ENCODE measurements at regions not wholly inside any gene's neighbourhood (a gene's known extent, or its start where the extent isn't known, plus 50 kb on each side); places are given as distances from the start of the nearest gene placed in this dataset.
A peak's percentile ranks its signal among the peaks of the same experiment; 100 is the strongest.
"Not testable (repeated sequence)": the region's sequence is repeated elsewhere in the genome, so short reads cannot be mapped to it uniquely, and the experiment has no call there.

- FAIRE-seq (no peak), DNase-seq (ENCODE audit: low spot score in 2 of 2) (no peak)
Observed at GRCh38 chr22:27602390-27602789, 199.2 kb downstream of the MN1 start.

DNA sequence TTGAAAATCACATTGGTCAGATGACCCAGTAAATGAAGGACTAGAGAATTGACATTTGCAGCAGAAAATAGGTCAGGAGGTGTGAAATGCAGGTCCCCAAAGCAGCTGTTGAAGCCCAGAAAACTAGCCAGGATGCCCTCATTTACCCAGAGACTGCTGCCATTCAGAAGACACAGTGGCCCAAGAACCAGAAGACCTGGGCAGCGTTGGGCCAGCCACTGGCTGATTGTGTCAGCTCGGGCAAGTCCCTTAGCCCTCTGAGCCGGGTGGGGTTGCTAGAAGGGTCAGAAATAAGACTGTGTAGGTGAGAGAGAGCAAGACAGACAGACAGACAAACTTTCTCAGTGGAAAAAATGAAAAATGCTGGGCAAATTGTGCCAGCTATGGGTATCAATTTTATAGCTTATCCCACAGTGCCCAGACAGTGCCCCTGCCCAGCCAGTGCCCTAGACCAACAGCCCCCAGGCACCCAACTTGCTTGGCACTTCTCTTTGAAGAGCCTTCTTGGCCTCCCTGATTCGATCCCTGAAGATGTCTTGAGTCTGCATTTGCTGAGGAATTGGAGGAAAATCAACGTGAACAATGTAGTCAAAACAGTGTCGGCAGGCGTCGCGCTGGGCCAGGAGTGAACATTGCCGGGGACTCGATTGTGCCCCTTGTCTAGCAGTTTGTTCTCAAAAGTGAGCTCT lies 198.3 kb downstream of the MN1 start:
- no peak for FAIRE-seq
- DNase-seq (ENCODE audit: low spot score in 2 of 2), result no peak

DNA sequence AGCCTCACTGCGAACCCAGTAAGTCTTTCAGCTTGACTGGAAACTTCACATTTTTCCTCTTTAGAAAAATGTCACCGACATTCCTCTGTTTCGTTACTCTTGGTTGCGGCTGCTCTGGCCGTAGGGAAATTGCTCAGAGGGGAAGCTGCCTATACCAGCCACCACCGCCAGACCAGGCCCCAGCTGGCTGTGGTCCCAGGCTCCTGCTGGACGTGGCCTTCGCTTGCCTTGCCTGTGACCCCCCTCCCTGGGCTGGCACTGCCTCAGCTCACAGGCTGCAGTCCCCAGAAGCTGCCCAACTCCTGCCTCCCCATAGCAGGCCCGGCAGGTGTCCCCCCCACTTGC lies 197.8 kb downstream of the MN1 start:
- DNase-seq (ENCODE audit: low spot score in 2 of 2) (no peak), FAIRE-seq (no peak)

- DNase-seq (ENCODE audit: low spot score in 2 of 2), result no peak
- FAIRE-seq, result no peak
Observed at GRCh38 chr22:27605390-27605789, 196.2 kb downstream of the MN1 start.

DNA sequence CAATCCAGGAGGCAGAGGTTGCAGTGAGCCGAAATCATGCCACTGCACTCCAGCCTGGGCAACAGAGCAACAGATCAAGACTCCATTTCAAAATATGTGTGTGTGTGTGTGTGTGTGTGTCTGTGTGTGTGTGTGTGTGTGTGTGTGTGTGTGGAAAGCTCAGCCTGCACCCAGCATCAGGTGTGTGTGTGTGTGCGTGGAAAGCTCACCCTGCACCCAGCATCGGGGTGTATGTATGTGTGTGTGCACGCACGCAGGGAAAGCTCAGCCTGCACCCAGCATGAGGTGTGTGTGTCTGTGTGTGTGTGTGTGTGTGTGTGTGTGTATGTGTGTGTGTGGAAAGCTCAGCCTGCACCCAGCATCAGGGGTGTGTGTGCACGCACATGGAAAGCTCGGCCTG lies 193.8 kb downstream of the MN1 start:
- DNase-seq (ENCODE audit: low spot score in 2 of 2); FAIRE-seq: not testable (repeated sequence)

GRCh38 chr22:27609451-27609888 lies 192.1 kb downstream of the MN1 start:
- FAIRE-seq (no peak), DNase-seq (ENCODE audit: low spot score in 2 of 2) (peak in 1 of 2 donors; percentile 55)

DNA sequence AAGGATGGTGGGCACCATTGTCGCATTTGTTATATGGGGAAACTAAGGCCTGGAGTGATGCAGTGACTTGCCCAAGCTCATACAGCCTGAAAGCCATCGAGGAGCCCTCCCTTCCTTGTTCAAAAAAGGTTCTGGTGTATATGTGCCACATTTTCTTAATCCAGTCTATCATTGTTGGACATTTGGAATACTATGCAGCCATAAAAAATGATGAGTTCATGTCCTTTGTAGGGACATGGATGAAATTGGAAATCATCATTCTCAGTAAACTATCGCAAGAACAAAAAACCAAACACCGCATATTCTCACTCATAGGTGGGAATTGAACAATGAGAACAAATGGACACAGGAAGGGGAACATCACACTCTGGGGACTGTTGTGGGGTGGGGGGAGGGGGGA lies 191.4 kb downstream of the MN1 start:
- FAIRE-seq; DNase-seq (ENCODE audit: low spot score in 2 of 2): not testable (repeated sequence)

- FAIRE-seq (no peak), DNase-seq (ENCODE audit: low spot score in 2 of 2) (no peak)
Observed at GRCh38 chr22:27610863-27611786, 190.4 kb downstream of the MN1 start.

GRCh38 chr22:27612115-27612514 lies 189.4 kb downstream of the MN1 start:
- DNase-seq (ENCODE audit: low spot score in 2 of 2), result no peak
- no peak for FAIRE-seq

DNA sequence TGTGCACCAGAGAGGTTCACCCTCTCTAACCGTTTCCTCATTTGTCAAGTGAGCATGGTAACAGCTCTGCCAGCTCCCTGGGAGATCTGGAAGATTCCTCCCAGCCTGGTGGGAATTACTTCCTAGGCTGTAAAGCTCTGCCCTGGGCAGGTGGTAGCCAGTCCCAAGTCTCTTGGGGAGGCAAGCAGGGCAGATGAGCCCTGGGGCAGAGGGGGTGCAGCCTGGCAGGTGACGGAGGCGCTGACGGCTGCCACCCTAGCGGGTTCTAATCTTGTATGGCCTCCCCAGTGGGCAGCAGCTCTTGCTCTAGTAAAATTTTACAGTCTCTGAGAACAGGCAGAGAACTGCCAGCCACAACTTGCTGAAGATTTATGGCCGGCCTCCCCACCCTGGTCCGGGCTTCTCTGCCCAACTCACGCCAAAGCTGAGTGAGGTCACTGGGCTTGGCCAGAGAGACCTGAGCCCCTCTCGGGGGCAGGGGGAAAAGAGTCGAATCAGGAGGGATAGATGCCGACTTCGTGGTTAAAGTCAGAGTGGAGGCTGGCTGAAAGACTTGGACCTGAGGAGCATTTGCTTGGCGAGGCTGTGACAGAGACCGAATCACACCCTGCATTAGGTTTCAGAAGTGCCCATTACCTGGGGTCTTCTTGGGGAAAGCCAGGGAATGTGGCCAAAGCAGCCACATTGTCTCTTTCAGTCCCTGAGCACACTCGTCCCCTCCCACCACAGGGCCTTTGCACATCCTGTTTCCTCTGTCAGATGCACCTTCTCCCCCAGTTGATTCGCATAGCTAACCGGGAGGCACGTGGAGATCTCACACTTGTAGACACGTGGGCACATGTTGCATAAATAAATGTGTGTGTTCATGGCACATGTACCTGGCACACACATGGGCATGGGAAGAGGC lies 188.2 kb downstream of the MN1 start:
- no peak for DNase-seq (ENCODE audit: low spot score in 2 of 2)
- FAIRE-seq, result no peak

DNA sequence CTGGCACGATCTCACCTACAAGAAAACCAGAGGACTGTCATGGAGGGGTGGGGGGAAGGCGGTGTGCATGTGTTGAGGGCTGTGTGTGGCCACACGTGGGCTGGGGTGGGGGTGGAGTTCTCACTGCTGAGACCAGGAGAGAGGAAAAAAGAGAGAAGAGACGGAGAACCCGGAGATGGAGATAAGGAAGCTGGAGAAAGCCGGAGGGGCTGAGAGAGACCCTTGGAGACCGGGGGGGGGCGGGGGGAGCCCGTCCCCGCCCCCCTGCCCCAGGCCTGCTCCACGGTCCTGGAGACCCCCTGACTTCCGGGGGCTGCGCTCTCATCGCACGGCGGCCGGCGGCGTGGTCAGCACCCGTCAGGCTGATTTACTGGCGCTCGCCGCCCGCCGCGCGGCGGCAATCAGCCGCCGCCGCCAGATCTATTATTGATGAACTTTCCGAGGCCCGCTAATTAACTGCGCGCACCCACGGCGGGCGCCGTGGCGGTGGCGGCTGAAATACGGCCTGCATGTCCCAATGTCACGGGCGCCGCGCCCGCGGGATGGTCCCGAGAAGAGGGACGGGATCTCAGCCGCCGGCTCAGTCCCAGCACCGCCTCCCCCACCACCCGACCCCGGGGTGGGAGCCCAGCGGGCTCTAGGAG lies 187.4 kb downstream of the MN1 start:
- no peak for FAIRE-seq
- DNase-seq (ENCODE audit: low spot score in 2 of 2), result peak in 1 of 2 donors; percentile 41

GRCh38 chr22:27614650-27615007 lies 186.9 kb downstream of the MN1 start:
- no peak for DNase-seq (ENCODE audit: low spot score in 2 of 2)
- FAIRE-seq, result no peak

DNA sequence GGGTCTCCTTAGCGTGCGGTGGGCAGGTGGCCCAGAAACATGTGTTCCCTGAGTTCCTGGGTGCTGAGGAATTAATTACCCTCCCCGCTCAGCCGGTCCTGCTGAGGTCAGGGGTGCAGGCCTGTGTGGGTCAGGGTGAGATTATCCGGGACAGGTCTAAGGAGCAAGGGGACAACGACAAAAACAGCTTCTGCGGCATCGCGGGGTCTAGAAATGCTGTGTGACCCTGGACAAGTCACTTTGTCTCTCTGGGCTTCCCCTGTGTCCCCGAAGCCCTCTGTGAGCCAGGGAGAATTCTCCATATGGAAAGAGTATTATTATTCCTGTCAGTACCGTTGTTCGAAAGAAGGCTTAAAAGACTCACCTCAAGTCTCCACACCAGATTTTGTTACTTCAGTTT lies 186.1 kb downstream of the MN1 start:
- FAIRE-seq, result no peak
- no peak for DNase-seq (ENCODE audit: low spot score in 2 of 2)

- DNase-seq (ENCODE audit: low spot score in 2 of 2) (no peak), FAIRE-seq (no peak)
Observed at GRCh38 chr22:27616033-27616432, 185.5 kb downstream of the MN1 start.

GRCh38 chr22:27617214-27617881 lies 184.2 kb downstream of the MN1 start:
- no peak for FAIRE-seq
- no peak for DNase-seq (ENCODE audit: low spot score in 2 of 2)

GRCh38 chr22:27620367-27621154 lies 181.0 kb downstream of the MN1 start:
- DNase-seq (ENCODE audit: low spot score in 2 of 2) (no peak), FAIRE-seq (no peak)

DNA sequence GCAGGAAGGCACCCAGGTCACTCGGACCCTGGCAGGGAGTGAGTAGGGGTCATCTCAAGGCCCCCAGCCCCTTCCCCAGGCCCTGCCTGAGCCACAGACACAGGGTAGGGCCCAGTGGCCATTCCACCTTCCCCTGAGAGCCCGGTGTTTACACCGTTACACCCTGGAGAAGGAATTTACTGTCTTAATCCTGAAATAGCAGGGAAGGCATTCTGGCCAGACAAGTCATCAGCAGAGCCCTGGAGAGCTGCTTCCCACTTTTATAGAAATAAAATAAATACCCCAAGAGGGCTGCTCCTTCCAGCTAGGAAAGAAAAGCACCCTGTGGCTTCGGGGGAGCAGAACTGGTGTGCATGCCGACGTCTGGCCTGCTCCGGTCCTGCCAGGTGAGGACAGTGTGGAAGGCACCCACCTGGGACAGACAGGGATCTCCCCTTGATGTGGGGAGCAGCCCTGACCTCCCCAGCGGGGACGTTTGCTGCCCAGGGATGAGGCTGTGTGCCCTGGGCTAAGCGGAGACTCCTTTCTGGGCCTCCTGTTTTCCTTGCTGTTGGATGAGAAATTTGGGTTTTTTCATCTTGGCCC lies 180.0 kb downstream of the MN1 start:
- DNase-seq (ENCODE audit: low spot score in 2 of 2) (no peak), FAIRE-seq (no peak)

DNA sequence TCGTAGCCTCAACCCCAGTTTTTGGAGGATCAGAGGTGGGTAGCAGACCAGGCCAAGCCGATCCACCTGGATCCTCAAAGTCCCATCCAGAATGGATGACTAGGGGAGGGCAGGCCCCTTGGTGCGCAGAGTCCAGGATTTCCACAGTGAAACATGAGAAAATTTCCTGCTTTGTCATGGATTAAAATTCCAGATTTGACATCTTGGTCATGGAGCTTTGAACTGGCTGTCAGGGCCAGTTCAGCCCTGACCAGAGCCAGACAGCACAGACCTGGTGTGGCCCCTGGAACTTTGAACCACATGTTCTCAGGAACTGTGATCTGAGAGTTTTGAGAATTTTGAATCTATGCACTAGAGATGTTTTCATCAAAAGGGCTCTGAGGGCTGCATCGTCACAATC lies 177.5 kb downstream of the MN1 start:
- DNase-seq (ENCODE audit: low spot score in 2 of 2) (no peak), FAIRE-seq (no peak)

DNA sequence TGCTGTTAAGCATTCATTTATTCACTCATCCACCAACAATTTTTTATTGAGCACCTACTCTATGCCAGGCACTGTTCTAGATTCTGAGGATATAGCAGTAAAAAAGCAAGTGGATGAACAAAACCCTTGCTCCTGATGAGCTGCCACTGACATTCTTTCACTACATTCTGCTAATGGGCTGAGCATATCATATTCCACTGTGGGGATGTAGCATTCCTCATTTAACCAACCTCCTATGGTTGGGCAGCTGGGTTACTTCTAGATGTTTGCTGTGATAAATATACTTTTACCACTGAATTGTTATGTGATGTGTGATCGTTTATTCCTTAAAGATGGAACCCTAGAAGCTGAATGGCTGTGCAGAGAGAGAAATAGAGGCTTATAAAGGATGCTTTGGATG lies 176.9 kb downstream of the MN1 start:
- no peak for FAIRE-seq
- DNase-seq (ENCODE audit: low spot score in 2 of 2), result no peak

Measured in frontal cortex (tissue), 3 donors.